SIG-M5 (cell line): ENCODE measurements at regions not wholly inside any gene's neighbourhood (a gene's known extent, or its start where the extent isn't known, plus 50 kb on each side); places are given as distances from the start of the nearest gene placed in this dataset.
"Not testable (repeated sequence)": the region's sequence is repeated elsewhere in the genome, so short reads cannot be mapped to it uniquely, and the experiment has no call there.

Experiments used
- DNase-seq: peaks from one replicate; lab custom pipeline; 2025; lab: John Stamatoyannopoulos, UW

- no peak for DNase-seq
Observed at GRCh38 chr12:82300611-82301010, 57.6 kb downstream of the CCDC59 start.

- DNase-seq = no peak
Observed at GRCh38 chr12:82299319-82300025, 58.7 kb downstream of the CCDC59 start.

GRCh38 chr12:82290415-82290814, 67.8 kb downstream of the CCDC59 start:
- DNase-seq = no peak

- not testable (repeated sequence) for DNase-seq
Observed at GRCh38 chr12:82281335-82281734, 76.9 kb downstream of the CCDC59 start.

- no peak for DNase-seq
Observed at GRCh38 chr12:82279536-82280058, 78.6 kb downstream of the CCDC59 start.

- no peak for DNase-seq
Observed at GRCh38 chr12:82277582-82277981, 80.6 kb downstream of the CCDC59 start.

GRCh38 chr12:82242729-82243128, 115.5 kb downstream of the CCDC59 start:
- no peak for DNase-seq

- no peak for DNase-seq
Observed at GRCh38 chr12:82225871-82226270, 132.3 kb downstream of the CCDC59 start.

- DNase-seq = no peak
Observed at GRCh38 chr12:82223426-82223825, 134.8 kb downstream of the CCDC59 start.

- no peak for DNase-seq
Observed at GRCh38 chr12:82216475-82216874, 141.7 kb downstream of the CCDC59 start.

GRCh38 chr12:82213761-82214160, 144.4 kb downstream of the CCDC59 start:
- no peak for DNase-seq

- DNase-seq = no peak
Observed at GRCh38 chr12:82210882-82211281, 147.3 kb downstream of the CCDC59 start.

- DNase-seq = no peak
Observed at GRCh38 chr12:82209533-82209932, 148.7 kb downstream of the CCDC59 start.

- DNase-seq = no peak
Observed at GRCh38 chr12:82207556-82207955, 150.6 kb downstream of the CCDC59 start.

GRCh38 chr12:82203086-82203485, 155.1 kb downstream of the CCDC59 start:
- DNase-seq = no peak

- no peak for DNase-seq
Observed at GRCh38 chr12:82187595-82187994, 170.6 kb downstream of the CCDC59 start.

GRCh38 chr12:82187011-82187410, 171.2 kb downstream of the CCDC59 start:
- DNase-seq = no peak

- no peak for DNase-seq
Observed at GRCh38 chr12:82186282-82186681, 171.9 kb downstream of the CCDC59 start.

- no peak for DNase-seq
Observed at GRCh38 chr12:82184844-82185243, 173.3 kb downstream of the CCDC59 start.

- no peak for DNase-seq
Observed at GRCh38 chr12:82182601-82183190, 175.5 kb downstream of the CCDC59 start.

GRCh38 chr12:82176761-82177490, 181.3 kb downstream of the CCDC59 start:
- no peak for DNase-seq

- DNase-seq = no peak
Observed at GRCh38 chr12:82176026-82176425, 182.2 kb downstream of the CCDC59 start.

- DNase-seq = no peak
Observed at GRCh38 chr12:82174936-82175335, 183.3 kb downstream of the CCDC59 start.
